PFSK-1 (cell line): ENCODE measurements at regions not wholly inside any gene's neighbourhood (a gene's known extent, or its start where the extent isn't known, plus 50 kb on each side); places are given as distances from the start of the nearest gene placed in this dataset.

Experiments
- FOXP2 ChIP-seq: optimal IDR thresholded peaks from 2 replicates; pipeline ENCODE3; 2011; ENCODE audit warnings: borderline replicate concordance, control low read depth, inconsistent platforms; ENCODE audit not compliant: insufficient read depth; ENCODE audit errors: extremely low read length, extremely low read depth
- POLR2AphosphoS5 ChIP-seq: IDR thresholded peaks from 2 replicates; pipeline ENCODE4 v1.6.1; 2012; ENCODE audit warnings: low read depth, mild to moderate bottlenecking, control low read depth, low read length, moderate library complexity
- SIN3A ChIP-seq: IDR thresholded peaks from 2 replicates; pipeline ENCODE4 v1.6.1; 2012; ENCODE audit warnings: mild to moderate bottlenecking, low read length, moderate library complexity, borderline replicate concordance; ENCODE audit not compliant: insufficient read depth
- TAF1 ChIP-seq: IDR thresholded peaks from 2 replicates; pipeline ENCODE4 v1.6.1; 2012; ENCODE audit warnings: low read length, control low read depth, borderline replicate concordance; ENCODE audit not compliant: insufficient read depth
- TF ChIP-seq, protein P1 (sequence below), 2 experiments: IDR thresholded peaks; 2 replicates each; pipeline versions ENCODE4 v1.6.1 to v1.8.0; 2011 to 2012; ENCODE audit warnings: low read depth in 2 of 2, low read length in 2 of 2, control low read depth in 1 of 2, inconsistent platforms in 1 of 2, mild to moderate bottlenecking in 1 of 2, moderate library complexity in 1 of 2; ENCODE audit not compliant: insufficient read depth in 1 of 2

DNA sequence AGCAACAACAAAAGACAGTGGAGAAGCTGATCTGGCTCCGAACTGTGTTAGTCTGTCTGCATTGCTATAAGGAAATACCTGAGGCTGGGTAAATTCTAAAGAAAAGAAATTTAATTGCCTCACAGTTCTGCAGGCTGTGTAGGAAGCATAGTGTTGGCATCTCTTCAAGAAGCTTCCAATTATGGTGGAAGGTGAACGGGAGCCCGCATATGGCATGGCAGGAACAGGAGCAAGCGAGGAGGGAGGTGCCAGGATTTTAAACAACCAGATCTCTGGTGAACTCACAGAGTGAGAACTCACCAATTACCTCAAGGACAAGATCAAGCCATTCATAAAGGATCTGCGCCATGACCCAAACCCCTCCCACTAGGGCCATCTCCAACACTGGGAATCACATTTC, 293.5 kb downstream of the SMOC2 start:
- TF ChIP-seq TAF1, result no peak
- no peak for TF ChIP-seq POLR2AphosphoS5
- TF ChIP-seq, protein P1, sequence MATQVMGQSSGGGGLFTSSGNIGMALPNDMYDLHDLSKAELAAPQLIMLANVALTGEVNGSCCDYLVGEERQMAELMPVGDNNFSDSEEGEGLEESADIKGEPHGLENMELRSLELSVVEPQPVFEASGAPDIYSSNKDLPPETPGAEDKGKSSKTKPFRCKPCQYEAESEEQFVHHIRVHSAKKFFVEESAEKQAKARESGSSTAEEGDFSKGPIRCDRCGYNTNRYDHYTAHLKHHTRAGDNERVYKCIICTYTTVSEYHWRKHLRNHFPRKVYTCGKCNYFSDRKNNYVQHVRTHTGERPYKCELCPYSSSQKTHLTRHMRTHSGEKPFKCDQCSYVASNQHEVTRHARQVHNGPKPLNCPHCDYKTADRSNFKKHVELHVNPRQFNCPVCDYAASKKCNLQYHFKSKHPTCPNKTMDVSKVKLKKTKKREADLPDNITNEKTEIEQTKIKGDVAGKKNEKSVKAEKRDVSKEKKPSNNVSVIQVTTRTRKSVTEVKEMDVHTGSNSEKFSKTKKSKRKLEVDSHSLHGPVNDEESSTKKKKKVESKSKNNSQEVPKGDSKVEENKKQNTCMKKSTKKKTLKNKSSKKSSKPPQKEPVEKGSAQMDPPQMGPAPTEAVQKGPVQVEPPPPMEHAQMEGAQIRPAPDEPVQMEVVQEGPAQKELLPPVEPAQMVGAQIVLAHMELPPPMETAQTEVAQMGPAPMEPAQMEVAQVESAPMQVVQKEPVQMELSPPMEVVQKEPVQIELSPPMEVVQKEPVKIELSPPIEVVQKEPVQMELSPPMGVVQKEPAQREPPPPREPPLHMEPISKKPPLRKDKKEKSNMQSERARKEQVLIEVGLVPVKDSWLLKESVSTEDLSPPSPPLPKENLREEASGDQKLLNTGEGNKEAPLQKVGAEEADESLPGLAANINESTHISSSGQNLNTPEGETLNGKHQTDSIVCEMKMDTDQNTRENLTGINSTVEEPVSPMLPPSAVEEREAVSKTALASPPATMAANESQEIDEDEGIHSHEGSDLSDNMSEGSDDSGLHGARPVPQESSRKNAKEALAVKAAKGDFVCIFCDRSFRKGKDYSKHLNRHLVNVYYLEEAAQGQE (IDR thresholded peaks at IDR 0.05; ENCODE audit: insufficient read depth in 1 of 2, low read depth in 2 of 2, low read length in 2 of 2), result no peak
- TF ChIP-seq SIN3A, result no peak
- no peak for TF ChIP-seq FOXP2
